ENCODE measurements at regions not wholly inside any gene's neighbourhood (a gene's known extent, or its start where the extent isn't known, plus 50 kb on each side); places are given as distances from the start of the nearest gene placed in this dataset.
"Not testable (repeated sequence)": the region's sequence is repeated elsewhere in the genome, so short reads cannot be mapped to it uniquely, and the experiment has no call there.

- in situ Hi-C loops (cut with HindIII; ENCODE audit: low pct_unique_long_range_greater_than_20kb, low sequenced_read_pairs), result no loop called here
- DNase-seq (ENCODE audit: low read depth, low spot score), result no peak
These were observed 303.4 kb downstream of the THBS2 start for GRCh38 chr6:168949981-168950857.

GRCh38 chr6:168948990-168949531 is 304.6 kb downstream of the THBS2 start:
- no peak for DNase-seq (ENCODE audit: low read depth, low spot score)
- in situ Hi-C loops (cut with HindIII; ENCODE audit: low pct_unique_long_range_greater_than_20kb, low sequenced_read_pairs), result no loop called here

GRCh38 chr6:168948002-168948401 is 305.6 kb downstream of the THBS2 start:
- no peak for DNase-seq (ENCODE audit: low read depth, low spot score)
- in situ Hi-C loops (cut with HindIII; ENCODE audit: low pct_unique_long_range_greater_than_20kb, low sequenced_read_pairs), result no loop called here

GRCh38 chr6:168943231-168943905 is 310.3 kb downstream of the THBS2 start:
- DNase-seq (ENCODE audit: low read depth, low spot score), result no peak
- in situ Hi-C loops (cut with HindIII; ENCODE audit: low pct_unique_long_range_greater_than_20kb, low sequenced_read_pairs), result no loop called here

- DNase-seq (ENCODE audit: low read depth, low spot score), result no peak
- in situ Hi-C loops (cut with HindIII; ENCODE audit: low pct_unique_long_range_greater_than_20kb, low sequenced_read_pairs), result no loop called here
These were observed 311.0 kb downstream of the THBS2 start for GRCh38 chr6:168942646-168943045.

- DNase-seq (ENCODE audit: low read depth, low spot score), result no peak
- in situ Hi-C loops (cut with HindIII; ENCODE audit: low pct_unique_long_range_greater_than_20kb, low sequenced_read_pairs), result no loop called here
These were observed 312.6 kb downstream of the THBS2 start for GRCh38 chr6:168941036-168941435.

GRCh38 chr6:168939796-168940195 is 313.9 kb downstream of the THBS2 start:
- DNase-seq (ENCODE audit: low read depth, low spot score), result no peak
- in situ Hi-C loops (cut with HindIII; ENCODE audit: low pct_unique_long_range_greater_than_20kb, low sequenced_read_pairs), result no loop called here

GRCh38 chr6:168939041-168939440 is 314.6 kb downstream of the THBS2 start:
- in situ Hi-C loops (cut with HindIII; ENCODE audit: low pct_unique_long_range_greater_than_20kb, low sequenced_read_pairs), result no loop called here
- DNase-seq (ENCODE audit: low read depth, low spot score), result no peak

- in situ Hi-C loops (cut with HindIII; ENCODE audit: low pct_unique_long_range_greater_than_20kb, low sequenced_read_pairs), result no loop called here
- no peak for DNase-seq (ENCODE audit: low read depth, low spot score)
These were observed 315.1 kb downstream of the THBS2 start for GRCh38 chr6:168938546-168938945.

GRCh38 chr6:168937054-168937453 is 316.6 kb downstream of the THBS2 start:
- in situ Hi-C loops (cut with HindIII; ENCODE audit: low pct_unique_long_range_greater_than_20kb, low sequenced_read_pairs), result no loop called here
- no peak for DNase-seq (ENCODE audit: low read depth, low spot score)

- DNase-seq (ENCODE audit: low read depth, low spot score), result no peak
- in situ Hi-C loops (cut with HindIII; ENCODE audit: low pct_unique_long_range_greater_than_20kb, low sequenced_read_pairs), result no loop called here
These were observed 318.0 kb downstream of the THBS2 start for GRCh38 chr6:168935628-168936010.

- in situ Hi-C loops (cut with HindIII; ENCODE audit: low pct_unique_long_range_greater_than_20kb, low sequenced_read_pairs), result no loop called here
- no peak for DNase-seq (ENCODE audit: low read depth, low spot score)
These were observed 318.7 kb downstream of the THBS2 start for GRCh38 chr6:168934660-168935627.

GRCh38 chr6:168932171-168932570 is 321.5 kb downstream of the THBS2 start:
- in situ Hi-C loops (cut with HindIII; ENCODE audit: low pct_unique_long_range_greater_than_20kb, low sequenced_read_pairs), result not testable (repeated sequence)

GRCh38 chr6:168931072-168931471 is 322.6 kb downstream of the THBS2 start:
- in situ Hi-C loops (cut with HindIII; ENCODE audit: low pct_unique_long_range_greater_than_20kb, low sequenced_read_pairs); DNase-seq (ENCODE audit: low read depth, low spot score): not testable (repeated sequence)

More at GRCh38 chr6:168932171-168932570, 321.5 kb downstream of the THBS2 start:
- not testable (repeated sequence) for DNase-seq (ENCODE audit: low read depth, low spot score)

GRCh38 chr6:168929871-168930450 is 323.7 kb downstream of the THBS2 start:
- in situ Hi-C loops (cut with HindIII; ENCODE audit: low pct_unique_long_range_greater_than_20kb, low sequenced_read_pairs), result no loop called here
- DNase-seq (ENCODE audit: low read depth, low spot score), result no peak

GRCh38 chr6:168928012-168928411 is 325.6 kb downstream of the THBS2 start:
- in situ Hi-C loops (cut with HindIII; ENCODE audit: low pct_unique_long_range_greater_than_20kb, low sequenced_read_pairs), result no loop called here
- DNase-seq (ENCODE audit: low read depth, low spot score), result no peak

- DNase-seq (ENCODE audit: low read depth, low spot score), result no peak
- in situ Hi-C loops (cut with HindIII; ENCODE audit: low pct_unique_long_range_greater_than_20kb, low sequenced_read_pairs), result no loop called here
These were observed 326.6 kb downstream of the THBS2 start for GRCh38 chr6:168927026-168927425.

All from SK-MEL-5 (cell line).